DOHH2 (cell line): ENCODE measurements at regions not wholly inside any gene's neighbourhood (a gene's known extent, or its start where the extent isn't known, plus 50 kb on each side); places are given as distances from the start of the nearest gene placed in this dataset.

Experiments
- EZH2phosphoT487 ChIP-seq: fragments of 200-600 bp; sonication (generic); IDR thresholded peaks from 2 replicates; pipeline ENCODE4 v1.6.1; 2017; ENCODE audit warnings: borderline replicate concordance, mild to moderate bottlenecking, antibody characterized with exemption, low read length, moderate library complexity, mixed read lengths
- TF ChIP-seq, protein P1 (sequence below): fragments of 200-600 bp; sonication (generic); IDR thresholded peaks from one replicate; pipeline ENCODE4 v1.5.1; 2014; ENCODE audit warnings: antibody characterized with exemption, mild to moderate bottlenecking, low read depth, low read length; ENCODE audit not compliant: poor library complexity, severe bottlenecking

DNA sequence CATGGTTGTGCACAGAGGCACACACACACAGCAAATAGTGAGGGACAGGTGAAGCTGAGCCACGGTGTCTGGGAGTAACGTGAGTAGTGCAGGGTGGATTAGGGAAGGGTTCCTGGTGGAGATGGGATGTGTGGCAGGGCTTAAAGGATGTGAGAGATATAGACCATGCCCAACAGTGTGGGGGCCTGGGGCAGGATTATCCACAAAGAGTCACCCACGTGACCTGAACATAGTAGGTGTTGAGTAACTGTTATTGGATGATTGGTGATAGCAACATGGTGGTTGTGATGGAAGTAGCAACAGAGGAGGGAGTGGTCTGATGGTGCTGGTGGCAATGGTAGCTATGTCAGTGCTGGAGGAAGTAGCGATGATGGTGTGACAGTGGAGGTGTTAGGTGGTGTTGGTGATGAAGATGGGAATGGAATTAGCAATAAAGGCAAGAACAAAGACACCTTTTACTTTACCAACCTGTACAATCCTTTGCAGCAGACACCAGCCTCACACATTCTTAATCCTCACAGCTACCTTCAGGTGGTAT lies 135.1 kb downstream of the MRPL14 start:
- TF ChIP-seq, protein P1, sequence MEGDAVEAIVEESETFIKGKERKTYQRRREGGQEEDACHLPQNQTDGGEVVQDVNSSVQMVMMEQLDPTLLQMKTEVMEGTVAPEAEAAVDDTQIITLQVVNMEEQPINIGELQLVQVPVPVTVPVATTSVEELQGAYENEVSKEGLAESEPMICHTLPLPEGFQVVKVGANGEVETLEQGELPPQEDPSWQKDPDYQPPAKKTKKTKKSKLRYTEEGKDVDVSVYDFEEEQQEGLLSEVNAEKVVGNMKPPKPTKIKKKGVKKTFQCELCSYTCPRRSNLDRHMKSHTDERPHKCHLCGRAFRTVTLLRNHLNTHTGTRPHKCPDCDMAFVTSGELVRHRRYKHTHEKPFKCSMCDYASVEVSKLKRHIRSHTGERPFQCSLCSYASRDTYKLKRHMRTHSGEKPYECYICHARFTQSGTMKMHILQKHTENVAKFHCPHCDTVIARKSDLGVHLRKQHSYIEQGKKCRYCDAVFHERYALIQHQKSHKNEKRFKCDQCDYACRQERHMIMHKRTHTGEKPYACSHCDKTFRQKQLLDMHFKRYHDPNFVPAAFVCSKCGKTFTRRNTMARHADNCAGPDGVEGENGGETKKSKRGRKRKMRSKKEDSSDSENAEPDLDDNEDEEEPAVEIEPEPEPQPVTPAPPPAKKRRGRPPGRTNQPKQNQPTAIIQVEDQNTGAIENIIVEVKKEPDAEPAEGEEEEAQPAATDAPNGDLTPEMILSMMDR = no peak
- no peak for TF ChIP-seq EZH2phosphoT487
